B cell (primary cell): ENCODE measurements at regions not wholly inside any gene's neighbourhood (a gene's known extent, or its start where the extent isn't known, plus 50 kb on each side); places are given as distances from the start of the nearest gene placed in this dataset.

Experiments used
- ATAC-seq: fragments of 200-7000 bp; cut with Tn5 transposase; one replicate; pipeline ENCODE4 v1.10.0; 2021; ENCODE audit warnings: low read depth, mild to moderate bottlenecking, moderate number of reproducible peaks, moderate library complexity
- CTCF ChIA-PET: fragments of 350-600 bp; sonication (Branson Sonifier 250); formaldehyde crosslinking; loops from one replicate; lab custom pipeline; 2021; ENCODE audit warnings: antibody characterized with exemption, inconsistent platforms; lab: Charles Lee
- POLR2A ChIA-PET: fragments of 350-600 bp; sonication (Branson Sonifier 250); formaldehyde crosslinking; loops from one replicate; lab custom pipeline; 2021; ENCODE audit warnings: antibody characterized with exemption; lab: Charles Lee
- DNase-seq: peaks from one replicate; pipeline ENCODE4 v3.0.0; 2013
- H2AFZ ChIP-seq: 2 replicates; pipeline ENCODE4 v1.6.1; 2012; ENCODE audit warnings: mild to moderate bottlenecking, low read depth, low read length; ENCODE audit not compliant: insufficient read depth, poor library complexity, severe bottlenecking
- H3K27ac ChIP-seq, 2 donors: 1 replicate in 1 of 2; 2 replicates in 1 of 2; pipeline ENCODE4 v1.5.1; 2012 to 2013; ENCODE audit warnings: low read length in 2 of 2, mild to moderate bottlenecking in 2 of 2, moderate library complexity in 1 of 2
- H3K27me3 ChIP-seq, 4 experiments: fragments of 200-600 bp in 1 of 4; sonication (generic) in 1 of 4; replicated peaks in 1 of 4; 1 replicate in 2 of 4; 2 replicates in 2 of 4; pipeline versions ENCODE4 v1.6.1 to v1.7.0; 2013 to 2016; ENCODE audit warnings: low read length in 3 of 4, mild to moderate bottlenecking in 2 of 4, mixed read lengths in 1 of 4, moderate library complexity in 1 of 4; ENCODE audit not compliant: insufficient read depth in 4 of 4, control insufficient read depth in 3 of 4; ENCODE audit errors: control extremely low read depth in 1 of 4
- H3K36me3 ChIP-seq, 2 experiments: replicated peaks in 1 of 2; 1 replicate in 1 of 2; 2 replicates in 1 of 2; pipeline versions ENCODE4 v1.6.1 to v1.7.1; 2013; ENCODE audit warnings: low read length in 1 of 2; ENCODE audit not compliant: insufficient read depth in 2 of 2, control insufficient read depth in 1 of 2; ENCODE audit errors: control extremely low read depth in 1 of 2, extremely low read depth in 1 of 2
- H3K4me1 ChIP-seq, 2 donors: fragments of 200-600 bp in 1 of 2; sonication (generic) in 1 of 2; 1 replicate in 1 of 2; 2 replicates in 1 of 2; pipeline versions ENCODE4 v1.5.1 to v1.6.1; 2013 to 2017; ENCODE audit warnings: low read length in 2 of 2; ENCODE audit not compliant: control insufficient read depth in 2 of 2, insufficient read depth in 2 of 2
- H3K4me2 ChIP-seq: replicated peaks from 2 replicates; pipeline ENCODE3; 2012; ENCODE audit warnings: mild to moderate bottlenecking, low read depth, low read length; ENCODE audit not compliant: poor library complexity, severe bottlenecking
- H3K4me3 ChIP-seq, 5 experiments: fragments of 200-600 bp in 1 of 5; sonication (generic) in 1 of 5; 1 replicate in 3 of 5; 2 replicates in 2 of 5; pipeline versions ENCODE4 v1.5.1 to v1.7.0; 2011 to 2016; ENCODE audit warnings: low read length in 4 of 5, mild to moderate bottlenecking in 4 of 5, low read depth in 2 of 5, control low read depth in 1 of 5, moderate library complexity in 1 of 5; ENCODE audit not compliant: insufficient read depth in 1 of 5; ENCODE audit errors: control extremely low read depth in 1 of 5, extremely low read depth in 1 of 5
- H3K79me2 ChIP-seq: fragments of 200-600 bp; sonication (generic); one replicate; pipeline ENCODE4 v1.6.0; 2016; ENCODE audit warnings: low read length; ENCODE audit not compliant: control insufficient read depth, insufficient read depth
- H3K9ac ChIP-seq: fragments of 200-600 bp; sonication (generic); 2 replicates; pipeline ENCODE4 v1.6.1; 2017; ENCODE audit warnings: mild to moderate bottlenecking, low read length, moderate library complexity
- H3K9me3 ChIP-seq, 3 donors: one replicate each; pipeline versions ENCODE4 v1.6.1 to v1.7.1; 2013; ENCODE audit warnings: low read length in 2 of 3; ENCODE audit not compliant: control insufficient read depth in 2 of 3, insufficient read depth in 1 of 3; ENCODE audit errors: control extremely low read depth in 1 of 3
- H4K20me1 ChIP-seq: 2 replicates; pipeline ENCODE4 v1.6.0; 2012; ENCODE audit warnings: mild to moderate bottlenecking, low read length; ENCODE audit not compliant: insufficient read depth, control insufficient read depth, poor library complexity, severe bottlenecking
- H3K27ac Mint-ChIP-seq: one replicate; pipeline ENCODE4 v1.8.0; 2021; ENCODE audit warnings: mixed read lengths
- H3K27me3 Mint-ChIP-seq: one replicate; pipeline ENCODE4 v1.8.0; 2021; ENCODE audit warnings: mixed read lengths
- H3K4me1 Mint-ChIP-seq: one replicate; pipeline ENCODE4 v1.8.0; 2021; ENCODE audit warnings: mixed read lengths
- H3K4me3 Mint-ChIP-seq: one replicate; pipeline ENCODE4 v1.8.0; 2021; ENCODE audit warnings: mixed read lengths
- H3K9me3 Mint-ChIP-seq: one replicate; pipeline ENCODE4 v1.8.0; 2022; ENCODE audit warnings: mixed read lengths; ENCODE audit not compliant: insufficient read depth
- CTCF ChIP-seq: fragments of 200-600 bp; IDR thresholded peaks from one replicate; pipeline ENCODE4 v1.8.0; 2022; ENCODE audit warnings: antibody characterized with exemption, mild to moderate bottlenecking
- EZH2 ChIP-seq: IDR thresholded peaks from 2 replicates; pipeline ENCODE4 v1.6.1; 2012; ENCODE audit warnings: borderline replicate concordance, low read depth, mild to moderate bottlenecking, moderate library complexity, low read length; ENCODE audit not compliant: insufficient read depth, poor library complexity, severe bottlenecking
- WGBS: methylation state at CpG from one replicate; pipeline ENCODE4 v1.1.5; 2013; ENCODE audit warnings: missing lambda C conversion rate; ENCODE audit not compliant: insufficient coverage; 5-methylcytosine and 5-hydroxymethylcytosine counted together
- intact Hi-C: fragments of 100-400 bp; cut with micrococcal nuclease; formaldehyde crosslinking; loops from one replicate; pipeline ENCODE4 v1.10.0; 2022

GRCh38 chr5:24397601-24398000 is 247.2 kb downstream of the CDH10 start:
- H3K4me3 Mint-ChIP-seq: no peak overlapping the region
- POLR2A ChIA-PET: no interaction called here
- Histone ChIP-seq H3K4me2 (no peak overlapping the region), H3K9ac (no peak overlapping the region), H3K4me3 (no peak overlapping the region), H3K9me3 (peaks cover 0 to 7% (median 1%) of the 10 kb centered on the region in 3 donors), H3K79me2 (no peaks in the 10 kb centered on the region), H3K27ac (no peak overlapping the region), H3K36me3 (no peaks in the 10 kb centered on the region), H3K27me3 (no peaks in the 10 kb centered on the region), H3K4me1 (no peaks in the 10 kb centered on the region), H4K20me1 (no peaks in the 10 kb centered on the region), H2AFZ (no peak overlapping the region)
- ATAC-seq (no peak), DNase-seq (no peak)
- intact Hi-C loops: no loop called here
- peaks cover 21% of the 10 kb centered on the region for H3K9me3 Mint-ChIP-seq
- 92% methylated on average over 2 of the region's 6 CpGs for WGBS
- no peaks in the 10 kb centered on the region for H3K27me3 Mint-ChIP-seq
- no peaks in the 10 kb centered on the region for H3K4me1 Mint-ChIP-seq
- H3K27ac Mint-ChIP-seq: no peak overlapping the region
- CTCF ChIA-PET: no interaction called here
- TF ChIP-seq CTCF (no peak), EZH2 (no peak)

- no peak overlapping the region for H3K27ac Mint-ChIP-seq
- WGBS: 100% methylated on average over 1 of the region's 3 CpGs
Measured at GRCh38 chr5:24401773-24402172, 243.0 kb downstream of the CDH10 start.

More at GRCh38 chr5:24401773-24402172, 243.0 kb downstream of the CDH10 start:
- Histone ChIP-seq H3K79me2 (no peaks in the 10 kb centered on the region), H3K27me3 (no peaks in the 10 kb centered on the region), H3K4me2 (no peak overlapping the region), H3K4me1 (no peaks in the 10 kb centered on the region), H4K20me1 (no peaks in the 10 kb centered on the region), H3K27ac (no peak overlapping the region), H3K9me3 (peaks cover 0 to 7% (median 1%) of the 10 kb centered on the region in 3 donors), H3K9ac (no peak overlapping the region), H2AFZ (no peak overlapping the region), H3K4me3 (no peak overlapping the region), H3K36me3 (no peaks in the 10 kb centered on the region)
- Mint-ChIP-seq H3K27me3 (no peaks in the 10 kb centered on the region), H3K4me3 (no peak overlapping the region), H3K9me3 (peaks cover 14% of the 10 kb centered on the region), H3K4me1 (no peaks in the 10 kb centered on the region)
- intact Hi-C loops: no loop called here
- CTCF ChIA-PET: no interaction called here
- no peak for ATAC-seq
- TF ChIP-seq CTCF (no peak), EZH2 (no peak)
- POLR2A ChIA-PET: no interaction called here
- DNase-seq: no peak
